HepG2 (cell line): ENCODE measurements at regions not wholly inside any gene's neighbourhood (a gene's known extent, or its start where the extent isn't known, plus 50 kb on each side); places are given as distances from the start of the nearest gene placed in this dataset.

Source experiments
- ATAC-seq: fragments of 200-7000 bp; cut with Tn5 transposase; 3 replicates; pipeline ENCODE4 v1.9.1; 2020; ENCODE audit warnings: mild to moderate bottlenecking, moderate library complexity
- BruUV-seq: library from RNA; stranded (reverse); fragments of 400-500 nt; replicated peaks from 2 replicates; lab custom pipeline; 2021; lab: Mats Ljungman, UMichigan
- CTCF ChIA-PET: fragments of 300-600 bp; formaldehyde crosslinking; extraction: SDS; loops from one replicate; lab custom pipeline; 2021; ENCODE audit warnings: low total read pairs, inconsistent platforms, low intra/inter-chr PET ratio; lab: Yijun Ruan, JAX
- POLR2A ChIA-PET: fragments of 350-600 bp; sonication (Branson Sonifier 250); formaldehyde crosslinking; loops from one replicate; lab custom pipeline; 2020; ENCODE audit warnings: antibody characterized with exemption, inconsistent platforms; lab: Yijun Ruan, JAX
- DNase-seq: peaks from one replicate; pipeline ENCODE4 v3.0.0-alpha.2; 2015; ENCODE audit warnings: low spot score
- FAIRE-seq: peaks from 3 replicates; lab custom pipeline; 2011; peaks lifted over from hg19 to GRCh38; lab: Jason Lieb, UNC
- H2AFZ ChIP-seq: one replicate; pipeline ENCODE4 v1.6.1; 2011; ENCODE audit warnings: low read length, inconsistent platforms
- H3K27ac ChIP-seq: fragments of 300-600 bp; 3 replicates; pipeline ENCODE4 v1.8.0; 2011; ENCODE audit warnings: mixed run types, mild to moderate bottlenecking, mixed read lengths, low read length, inconsistent platforms; ENCODE audit not compliant: insufficient read depth; ENCODE audit errors: extremely low read length
- H3K27me3 ChIP-seq, 2 experiments: fragments of 200-600 bp in 1 of 2; 2 replicates in 1 of 2; 3 replicates in 1 of 2; pipeline versions ENCODE4 v1.6.0 to v1.8.0; 2011; ENCODE audit warnings: low read length in 2 of 2, mild to moderate bottlenecking in 2 of 2, moderate library complexity in 2 of 2, inconsistent platforms in 1 of 2; ENCODE audit not compliant: insufficient read depth in 2 of 2, control insufficient read depth in 1 of 2
- H3K36me3 ChIP-seq, 2 experiments: fragments of 200-600 bp in 1 of 2; replicated peaks in 1 of 2; 2 replicates in 1 of 2; 3 replicates in 1 of 2; pipeline versions ENCODE4 v1.5.1 to v1.8.0; 2011; ENCODE audit warnings: low read length in 2 of 2, inconsistent platforms in 1 of 2; ENCODE audit not compliant: insufficient read depth in 2 of 2, control insufficient read depth in 1 of 2
- H3K4me1 ChIP-seq: 2 replicates; pipeline ENCODE4 v1.5.1; 2012; ENCODE audit warnings: low read length, inconsistent platforms; ENCODE audit not compliant: insufficient read depth
- H3K4me2 ChIP-seq: 2 replicates; pipeline ENCODE4 v1.6.0; 2011; ENCODE audit warnings: low read depth, low read length, inconsistent platforms
- H3K4me3 ChIP-seq, 3 experiments: fragments of 200-600 bp in 1 of 3; sonication (generic), shearing (Covaris generic) in 1 of 3; replicated peaks in 1 of 3; 2 replicates each; pipeline ENCODE4 v1.5.1; 2011 to 2016; ENCODE audit warnings: low read length in 3 of 3, inconsistent platforms in 2 of 3, low read depth in 2 of 3, mild to moderate bottlenecking in 2 of 3, control low read depth in 1 of 3, mixed read lengths in 1 of 3; ENCODE audit not compliant: insufficient read depth in 1 of 3
- H3K79me2 ChIP-seq: one replicate; pipeline ENCODE4 v1.6.1; 2011; ENCODE audit warnings: low read length, inconsistent platforms; ENCODE audit not compliant: insufficient read depth
- H3K9ac ChIP-seq: 2 replicates; pipeline ENCODE4 v1.6.0; 2011; ENCODE audit warnings: mild to moderate bottlenecking, low read depth, low read length, inconsistent platforms; ENCODE audit not compliant: insufficient read depth
- H3K9me3 ChIP-seq: 2 replicates; pipeline ENCODE4 v1.5.1; 2012; ENCODE audit warnings: mild to moderate bottlenecking, low read length
- H4K20me1 ChIP-seq: 2 replicates; pipeline ENCODE4 v1.6.0; 2011; ENCODE audit warnings: inconsistent platforms, mild to moderate bottlenecking, low read length, moderate library complexity; ENCODE audit not compliant: insufficient read depth
- JARID2 ChIP-seq: sonication (generic); formaldehyde crosslinking; IDR thresholded peaks from 2 replicates; pipeline ENCODE4 v1.8.1; 2023; ENCODE audit warnings: missing genetic modification reagents, inconsistent platforms; ENCODE audit not compliant: insufficient replicate concordance
- MTA3 ChIP-seq: sonication (generic); formaldehyde crosslinking; IDR thresholded peaks from 2 replicates; pipeline ENCODE4 v1.4.0; 2020; ENCODE audit warnings: missing genetic modification reagents
- NFE2L1 ChIP-seq: sonication (generic); formaldehyde crosslinking; IDR thresholded peaks from 2 replicates; pipeline ENCODE4 v1.4.0; 2020; ENCODE audit warnings: missing genetic modification reagents, mild to moderate bottlenecking, borderline replicate concordance
- POLR2G ChIP-seq: fragments of 200-400 bp; formaldehyde crosslinking; IDR thresholded peaks from 2 replicates; pipeline ENCODE4 v1.6.1; 2018; ENCODE audit warnings: mild to moderate bottlenecking, low read depth, low read length, moderate library complexity
- PRPF4 ChIP-seq: fragments of 200-400 bp; formaldehyde crosslinking; IDR thresholded peaks from 2 replicates; pipeline ENCODE4 v1.6.1; 2016; ENCODE audit warnings: low read length, low read depth; ENCODE audit not compliant: poor library complexity, severe bottlenecking
- SALL1 ChIP-seq: sonication (generic); formaldehyde crosslinking; IDR thresholded peaks from 2 replicates; pipeline ENCODE4 v1.8.0; 2022; ENCODE audit warnings: mild to moderate bottlenecking, missing genetic modification reagents
- SP4 ChIP-seq: sonication (generic); formaldehyde crosslinking; IDR thresholded peaks from 2 replicates; pipeline ENCODE4 v1.8.1; 2023; ENCODE audit warnings: mild to moderate bottlenecking, missing genetic modification reagents
- TGIF2 ChIP-seq: IDR thresholded peaks from 2 replicates; pipeline ENCODE4 v1.6.1; 2016; ENCODE audit warnings: control low read depth, missing compliant biosample characterization
- TMF1 ChIP-seq: sonication (generic); formaldehyde crosslinking; IDR thresholded peaks from 2 replicates; pipeline ENCODE4 v1.8.1; 2022; ENCODE audit warnings: low read depth, missing genetic modification reagents
- TOPORS ChIP-seq: sonication (generic); formaldehyde crosslinking; IDR thresholded peaks from 2 replicates; pipeline ENCODE4 v1.8.0; 2023; ENCODE audit warnings: mild to moderate bottlenecking, missing genetic modification reagents
- ZC3H13 ChIP-seq: sonication (generic); formaldehyde crosslinking; IDR thresholded peaks from 2 replicates; pipeline ENCODE4 v1.8.1; 2023; ENCODE audit warnings: mild to moderate bottlenecking, missing genetic modification reagents, moderate library complexity
- ZIK1 ChIP-seq: sonication (generic); formaldehyde crosslinking; IDR thresholded peaks from 2 replicates; pipeline ENCODE4 v1.5.0; 2020; ENCODE audit warnings: mild to moderate bottlenecking, low read depth, missing genetic modification reagents, borderline replicate concordance
- ZNF496 ChIP-seq: sonication (generic); formaldehyde crosslinking; IDR thresholded peaks from 2 replicates; pipeline ENCODE4 v1.8.1; 2023; ENCODE audit warnings: mild to moderate bottlenecking, moderate library complexity, missing genetic modification reagents; ENCODE audit not compliant: insufficient replicate concordance
- WGBS: methylation state at CpG from one replicate; pipeline ENCODE4 v1.1.6; 2017; ENCODE audit warnings: low lambda C conversion rate; 5-methylcytosine and 5-hydroxymethylcytosine counted together
- in situ Hi-C: cut with HindIII; loops from 2 replicates; pipeline ENCODE4 v1.10.0; 2017; ENCODE audit warnings: low pct_unique_long_range_greater_than_20kb; ENCODE audit not compliant: extremely low pct_ligation_motif_present
- intact Hi-C: fragments of 100-400 bp; cut with micrococcal nuclease; formaldehyde crosslinking; loops from one replicate; pipeline ENCODE4 v1.10.0; 2022; ENCODE audit not compliant: unreplicated experiment
- TF ChIP-seq, protein P1 (sequence below): sonication (generic); formaldehyde crosslinking; IDR thresholded peaks from 2 replicates; pipeline ENCODE4 v1.8.0; 2022; ENCODE audit warnings: mild to moderate bottlenecking, missing genetic modification reagents
- TF ChIP-seq, protein P2 (sequence below): sonication (generic); formaldehyde crosslinking; IDR thresholded peaks from 2 replicates; pipeline ENCODE4 v1.4.0; 2020; ENCODE audit warnings: missing genetic modification reagents
- TF ChIP-seq, protein P3 (sequence below): sonication (generic); formaldehyde crosslinking; IDR thresholded peaks from 2 replicates; pipeline ENCODE4 v1.9.0; 2022; ENCODE audit warnings: low read depth, missing genetic modification reagents
- TF ChIP-seq, protein P4 (sequence below): sonication (generic); formaldehyde crosslinking; IDR thresholded peaks from 2 replicates; pipeline ENCODE4 v1.5.0; 2020; ENCODE audit warnings: mild to moderate bottlenecking, missing genetic modification reagents

DNA sequence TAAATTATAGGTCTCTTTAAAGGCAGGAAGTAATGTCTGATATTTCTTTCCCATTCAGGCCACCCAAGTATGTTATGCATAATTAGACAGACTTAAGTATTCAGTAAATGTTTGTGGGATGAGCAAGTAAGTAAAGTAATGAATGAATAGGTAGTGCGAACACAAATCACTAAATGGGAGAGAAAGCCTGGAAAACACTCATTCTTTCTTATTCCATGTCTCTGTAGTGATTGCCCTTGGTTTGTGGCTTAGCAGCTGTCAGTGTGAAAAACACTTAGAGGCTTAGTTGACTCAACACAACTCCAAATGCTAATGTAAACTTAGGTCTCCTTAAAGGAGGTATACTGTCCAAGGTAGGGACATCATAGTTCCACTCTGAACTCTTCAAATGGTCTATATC, 182.5 kb downstream of the ZC3H11B start (continued):
- TF ChIP-seq ZIK1 (no peak), PRPF4 (no peak), SALL1 (no peak), ZC3H13 (CRISPR knock-in tag) (no peak)
- TF ChIP-seq, protein P1, sequence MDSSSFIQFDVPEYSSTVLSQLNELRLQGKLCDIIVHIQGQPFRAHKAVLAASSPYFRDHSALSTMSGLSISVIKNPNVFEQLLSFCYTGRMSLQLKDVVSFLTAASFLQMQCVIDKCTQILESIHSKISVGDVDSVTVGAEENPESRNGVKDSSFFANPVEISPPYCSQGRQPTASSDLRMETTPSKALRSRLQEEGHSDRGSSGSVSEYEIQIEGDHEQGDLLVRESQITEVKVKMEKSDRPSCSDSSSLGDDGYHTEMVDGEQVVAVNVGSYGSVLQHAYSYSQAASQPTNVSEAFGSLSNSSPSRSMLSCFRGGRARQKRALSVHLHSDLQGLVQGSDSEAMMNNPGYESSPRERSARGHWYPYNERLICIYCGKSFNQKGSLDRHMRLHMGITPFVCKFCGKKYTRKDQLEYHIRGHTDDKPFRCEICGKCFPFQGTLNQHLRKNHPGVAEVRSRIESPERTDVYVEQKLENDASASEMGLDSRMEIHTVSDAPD (CRISPR knock-in tag) = no peak
- TF ChIP-seq, protein P2, sequence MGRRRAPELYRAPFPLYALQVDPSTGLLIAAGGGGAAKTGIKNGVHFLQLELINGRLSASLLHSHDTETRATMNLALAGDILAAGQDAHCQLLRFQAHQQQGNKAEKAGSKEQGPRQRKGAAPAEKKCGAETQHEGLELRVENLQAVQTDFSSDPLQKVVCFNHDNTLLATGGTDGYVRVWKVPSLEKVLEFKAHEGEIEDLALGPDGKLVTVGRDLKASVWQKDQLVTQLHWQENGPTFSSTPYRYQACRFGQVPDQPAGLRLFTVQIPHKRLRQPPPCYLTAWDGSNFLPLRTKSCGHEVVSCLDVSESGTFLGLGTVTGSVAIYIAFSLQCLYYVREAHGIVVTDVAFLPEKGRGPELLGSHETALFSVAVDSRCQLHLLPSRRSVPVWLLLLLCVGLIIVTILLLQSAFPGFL (CRISPR knock-in tag) = no peak

DNA sequence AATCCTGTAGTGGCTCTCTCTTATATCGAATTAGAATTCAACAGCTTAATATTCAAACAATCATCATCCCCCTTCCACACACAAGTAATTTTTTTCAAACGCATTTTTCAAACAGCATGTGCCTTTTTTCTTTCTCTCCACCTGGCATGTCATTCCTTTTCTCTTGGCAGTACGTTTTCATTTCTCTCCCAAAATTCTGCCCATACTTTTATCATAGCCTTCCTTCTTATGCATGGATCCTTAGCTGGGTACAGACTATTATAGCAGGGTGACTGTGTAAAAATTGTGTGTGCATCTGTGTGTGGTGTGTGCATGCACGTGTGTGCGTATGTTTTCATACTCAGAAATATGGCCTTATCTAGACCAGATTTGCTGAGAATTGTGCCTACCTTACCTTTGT, 184.3 kb downstream of the ZC3H11B start:
- 39% methylated on average over 5 of the region's 5 CpGs for WGBS
- DNase-seq = no peak
- H3K27me3 ChIP-seq = no peaks in the 10 kb centered on the region
- no peaks in the 10 kb centered on the region for H3K79me2 ChIP-seq
- H4K20me1 ChIP-seq = no peaks in the 10 kb centered on the region
- ATAC-seq = no peak
- no peak for FAIRE-seq
- no TSS peak for BruUV-seq
- CTCF ChIA-PET = no interaction called here
- H3K27ac ChIP-seq = no peak overlapping the region
- in situ Hi-C loops (no loop called here), intact Hi-C loops (no loop called here)
- no peak overlapping the region for H3K4me2 ChIP-seq
- H2AFZ ChIP-seq = no peak overlapping the region
- H3K4me3 ChIP-seq = no peak overlapping the region
- H3K4me1 ChIP-seq = no peaks in the 10 kb centered on the region
- POLR2A ChIA-PET = no interaction called here
- H3K36me3 ChIP-seq = no peaks in the 10 kb centered on the region
- H3K9me3 ChIP-seq = no peaks in the 10 kb centered on the region
- no peak overlapping the region for H3K9ac ChIP-seq
- no peak for TF ChIP-seq TGIF2 (CRISPR knock-in tag)
- TF ChIP-seq, protein P3, sequence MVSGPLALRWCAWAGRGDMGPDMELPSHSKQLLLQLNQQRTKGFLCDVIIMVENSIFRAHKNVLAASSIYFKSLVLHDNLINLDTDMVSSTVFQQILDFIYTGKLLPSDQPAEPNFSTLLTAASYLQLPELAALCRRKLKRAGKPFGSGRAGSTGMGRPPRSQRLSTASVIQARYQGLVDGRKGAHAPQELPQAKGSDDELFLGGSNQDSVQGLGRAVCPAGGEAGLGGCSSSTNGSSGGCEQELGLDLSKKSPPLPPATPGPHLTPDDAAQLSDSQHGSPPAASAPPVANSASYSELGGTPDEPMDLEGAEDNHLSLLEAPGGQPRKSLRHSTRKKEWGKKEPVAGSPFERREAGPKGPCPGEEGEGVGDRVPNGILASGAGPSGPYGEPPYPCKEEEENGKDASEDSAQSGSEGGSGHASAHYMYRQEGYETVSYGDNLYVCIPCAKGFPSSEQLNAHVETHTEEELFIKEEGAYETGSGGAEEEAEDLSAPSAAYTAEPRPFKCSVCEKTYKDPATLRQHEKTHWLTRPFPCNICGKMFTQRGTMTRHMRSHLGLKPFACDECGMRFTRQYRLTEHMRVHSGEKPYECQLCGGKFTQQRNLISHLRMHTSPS (CRISPR knock-in tag) = no peak
- TF ChIP-seq TMF1 (CRISPR knock-in tag) = no peak
- TF ChIP-seq, protein P4, sequence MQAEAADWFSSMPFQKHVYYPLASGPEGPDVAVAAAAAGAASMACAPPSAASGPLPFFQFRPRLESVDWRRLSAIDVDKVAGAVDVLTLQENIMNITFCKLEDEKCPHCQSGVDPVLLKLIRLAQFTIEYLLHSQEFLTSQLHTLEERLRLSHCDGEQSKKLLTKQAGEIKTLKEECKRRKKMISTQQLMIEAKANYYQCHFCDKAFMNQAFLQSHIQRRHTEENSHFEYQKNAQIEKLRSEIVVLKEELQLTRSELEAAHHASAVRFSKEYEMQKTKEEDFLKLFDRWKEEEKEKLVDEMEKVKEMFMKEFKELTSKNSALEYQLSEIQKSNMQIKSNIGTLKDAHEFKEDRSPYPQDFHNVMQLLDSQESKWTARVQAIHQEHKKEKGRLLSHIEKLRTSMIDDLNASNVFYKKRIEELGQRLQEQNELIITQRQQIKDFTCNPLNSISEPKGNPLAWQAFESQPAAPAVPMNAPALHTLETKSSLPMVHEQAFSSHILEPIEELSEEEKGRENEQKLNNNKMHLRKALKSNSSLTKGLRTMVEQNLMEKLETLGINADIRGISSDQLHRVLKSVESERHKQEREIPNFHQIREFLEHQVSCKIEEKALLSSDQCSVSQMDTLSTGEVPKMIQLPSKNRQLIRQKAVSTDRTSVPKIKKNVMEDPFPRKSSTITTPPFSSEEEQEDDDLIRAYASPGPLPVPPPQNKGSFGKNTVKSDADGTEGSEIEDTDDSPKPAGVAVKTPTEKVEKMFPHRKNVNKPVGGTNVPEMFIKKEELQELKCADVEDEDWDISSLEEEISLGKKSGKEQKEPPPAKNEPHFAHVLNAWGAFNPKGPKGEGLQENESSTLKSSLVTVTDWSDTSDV = no peak
- no peak for TF ChIP-seq SP4
- TF ChIP-seq TOPORS (CRISPR knock-in tag) = no peak
- no peak for TF ChIP-seq NFE2L1
- no peak for TF ChIP-seq ZNF496 (CRISPR knock-in tag)
- TF ChIP-seq JARID2 (CRISPR knock-in tag) = no peak
- no peak for TF ChIP-seq POLR2G
- no peak for TF ChIP-seq MTA3 (CRISPR knock-in tag)
